Neural crest cell (in vitro differentiated cells): ENCODE measurements at regions not wholly inside any gene's neighbourhood (a gene's known extent, or its start where the extent isn't known, plus 50 kb on each side); places are given as distances from the start of the nearest gene placed in this dataset.

Experiments
- DNase-seq: peaks from one replicate; pipeline ENCODE4 v3.0.0; 2021; ENCODE audit warnings: low read depth, mixed read lengths, low spot score
- H3K27ac Mint-ChIP-seq: one replicate; pipeline ENCODE4 v1.8.0; 2021; ENCODE audit warnings: mild to moderate bottlenecking, mixed read lengths; ENCODE audit not compliant: unreplicated experiment
- H3K27me3 Mint-ChIP-seq: 2 replicates; pipeline ENCODE4 v1.8.0; 2021; ENCODE audit warnings: low read depth, mild to moderate bottlenecking, mixed read lengths
- H3K36me3 Mint-ChIP-seq: 2 replicates; pipeline ENCODE4 v1.8.0; 2021; ENCODE audit warnings: low read depth, mild to moderate bottlenecking, mixed read lengths
- H3K4me1 Mint-ChIP-seq: 2 replicates; pipeline ENCODE4 v1.8.0; 2021; ENCODE audit warnings: mixed read lengths
- H3K4me3 Mint-ChIP-seq: one replicate; pipeline ENCODE4 v1.8.0; 2021; ENCODE audit warnings: mild to moderate bottlenecking, mixed read lengths
- H3K9me3 Mint-ChIP-seq: 2 replicates; pipeline ENCODE4 v1.8.0; 2021; ENCODE audit warnings: mixed read lengths
- TF ChIP-seq, protein P1 (sequence below): fragments of 200-600 bp; sonication (generic); conservative IDR thresholded peaks from 2 replicates; pipeline ENCODE4 v1.5.0; 2021; ENCODE audit warnings: antibody characterized with exemption, mild to moderate bottlenecking

DNA sequence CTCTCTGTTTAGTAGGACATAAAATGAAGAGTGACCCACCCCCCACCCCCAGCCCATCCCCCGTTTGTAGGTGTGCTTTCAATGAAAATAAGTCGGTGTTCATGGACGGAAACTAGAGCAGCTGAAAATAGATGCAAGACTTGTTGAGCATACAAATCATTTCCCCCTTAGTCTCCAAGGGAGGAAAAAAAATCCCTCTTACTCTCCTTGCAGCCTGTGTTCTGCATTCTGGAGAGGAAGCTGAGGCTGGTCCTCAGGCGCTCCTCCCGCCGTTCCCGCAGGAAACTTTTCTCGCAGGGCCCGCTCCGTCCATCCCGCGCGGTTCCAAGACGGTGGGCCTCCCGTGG is 259.0 kb upstream of the E2F7 start:
- H3K36me3 Mint-ChIP-seq: no peaks in the 10 kb centered on the region
- no peak for DNase-seq
- peaks cover 22% of the 10 kb centered on the region for H3K4me1 Mint-ChIP-seq
- TF ChIP-seq, protein P1, sequence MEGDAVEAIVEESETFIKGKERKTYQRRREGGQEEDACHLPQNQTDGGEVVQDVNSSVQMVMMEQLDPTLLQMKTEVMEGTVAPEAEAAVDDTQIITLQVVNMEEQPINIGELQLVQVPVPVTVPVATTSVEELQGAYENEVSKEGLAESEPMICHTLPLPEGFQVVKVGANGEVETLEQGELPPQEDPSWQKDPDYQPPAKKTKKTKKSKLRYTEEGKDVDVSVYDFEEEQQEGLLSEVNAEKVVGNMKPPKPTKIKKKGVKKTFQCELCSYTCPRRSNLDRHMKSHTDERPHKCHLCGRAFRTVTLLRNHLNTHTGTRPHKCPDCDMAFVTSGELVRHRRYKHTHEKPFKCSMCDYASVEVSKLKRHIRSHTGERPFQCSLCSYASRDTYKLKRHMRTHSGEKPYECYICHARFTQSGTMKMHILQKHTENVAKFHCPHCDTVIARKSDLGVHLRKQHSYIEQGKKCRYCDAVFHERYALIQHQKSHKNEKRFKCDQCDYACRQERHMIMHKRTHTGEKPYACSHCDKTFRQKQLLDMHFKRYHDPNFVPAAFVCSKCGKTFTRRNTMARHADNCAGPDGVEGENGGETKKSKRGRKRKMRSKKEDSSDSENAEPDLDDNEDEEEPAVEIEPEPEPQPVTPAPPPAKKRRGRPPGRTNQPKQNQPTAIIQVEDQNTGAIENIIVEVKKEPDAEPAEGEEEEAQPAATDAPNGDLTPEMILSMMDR: no peak
- H3K9me3 Mint-ChIP-seq: no peaks in the 10 kb centered on the region
- no peak overlapping the region for H3K27ac Mint-ChIP-seq
- H3K27me3 Mint-ChIP-seq: peaks cover 54% of the 10 kb centered on the region
- peak overlapping the region; percentile 81 for H3K4me3 Mint-ChIP-seq

DNA sequence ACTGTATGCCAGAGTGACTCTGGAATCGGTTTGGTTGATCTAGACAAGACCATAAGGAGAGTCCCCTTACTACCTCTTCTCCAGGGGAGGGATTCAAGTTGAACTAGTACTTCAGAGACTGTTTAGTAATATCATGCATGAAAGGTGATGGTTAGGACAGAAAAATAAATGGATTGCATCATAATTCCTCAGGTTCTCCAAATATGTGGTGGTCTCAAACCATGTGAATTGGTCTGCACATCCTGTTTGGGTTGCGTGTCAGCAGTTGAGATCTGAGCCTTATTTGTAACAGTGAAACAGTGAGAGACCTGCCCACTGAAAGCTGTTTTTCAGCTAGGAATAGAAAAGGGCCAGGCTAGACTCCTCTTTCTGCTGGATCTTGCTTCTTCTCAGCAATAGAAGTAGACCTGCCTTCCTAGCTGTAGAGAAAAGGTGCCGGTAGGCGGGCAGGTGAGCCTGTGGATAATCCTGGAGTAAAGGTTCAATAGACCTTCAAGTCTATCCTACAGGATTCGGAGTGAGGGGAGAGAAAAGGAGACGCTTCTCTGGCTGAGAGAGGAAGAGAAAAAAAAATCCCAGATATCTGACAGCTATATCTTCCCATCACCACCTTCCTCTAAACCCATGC is 258.5 kb upstream of the E2F7 start:
- no peak for DNase-seq
- Mint-ChIP-seq H3K9me3 (no peaks in the 10 kb centered on the region), H3K27me3 (peaks cover 52% of the 10 kb centered on the region), H3K27ac (no peak overlapping the region), H3K4me1 (peaks cover 27% of the 10 kb centered on the region), H3K36me3 (no peaks in the 10 kb centered on the region), H3K4me3 (peak overlapping the region; percentile 81)
- TF ChIP-seq, protein P1: no peak

DNA sequence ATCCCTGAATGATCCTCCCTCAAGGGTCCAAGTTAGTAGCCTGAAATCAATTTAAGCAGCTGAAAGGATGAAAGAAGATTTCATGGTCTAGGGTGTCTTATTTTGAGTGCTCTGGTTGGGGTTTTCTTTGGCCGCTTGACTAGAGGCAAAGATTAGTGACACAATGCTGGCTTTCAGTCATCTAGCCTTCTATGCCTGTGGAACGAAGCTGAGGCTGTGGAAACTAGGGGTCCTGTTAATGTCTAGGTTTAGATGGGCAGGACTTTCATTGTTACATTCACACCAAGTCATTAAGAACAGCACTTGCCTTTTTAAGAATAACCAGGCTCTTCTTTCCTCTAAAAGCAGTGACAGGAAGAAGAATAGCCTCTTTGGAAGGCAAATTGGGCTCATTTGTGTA is 253.8 kb upstream of the E2F7 start:
- H3K27ac Mint-ChIP-seq: peak overlapping the region; percentile 38
- no peak for DNase-seq
- H3K27me3 Mint-ChIP-seq: peaks cover 20% of the 10 kb centered on the region
- H3K4me1 Mint-ChIP-seq: peaks cover 26% of the 10 kb centered on the region
- H3K36me3 Mint-ChIP-seq: no peaks in the 10 kb centered on the region
- peak overlapping the region; percentile 48 for H3K4me3 Mint-ChIP-seq
- H3K9me3 Mint-ChIP-seq: no peaks in the 10 kb centered on the region
- TF ChIP-seq, protein P1: no peak

DNA sequence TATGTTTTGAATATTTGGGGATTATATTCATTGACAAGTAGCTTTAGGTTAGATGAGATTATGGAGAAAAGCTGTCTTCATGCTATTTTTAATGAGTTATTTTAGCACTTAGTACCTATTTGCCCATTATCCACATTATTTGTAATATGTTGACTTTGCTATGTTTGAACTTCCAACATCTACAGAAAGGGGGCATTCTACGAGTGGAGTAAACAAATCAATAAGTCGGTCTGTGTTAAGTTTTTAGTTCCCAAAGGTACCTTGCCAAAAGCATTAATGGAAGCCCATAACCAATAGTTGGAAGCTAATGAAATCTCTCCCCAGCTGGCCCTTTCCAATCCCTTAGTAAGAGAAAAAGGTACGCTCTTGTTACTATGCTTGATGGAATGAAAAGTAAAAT is 250.0 kb upstream of the E2F7 start:
- TF ChIP-seq, protein P1: no peak
- no peak for DNase-seq
- no peak overlapping the region for H3K27ac Mint-ChIP-seq
- peaks cover 5% of the 10 kb centered on the region for H3K27me3 Mint-ChIP-seq
- H3K4me1 Mint-ChIP-seq: peaks cover 23% of the 10 kb centered on the region
- no peaks in the 10 kb centered on the region for H3K36me3 Mint-ChIP-seq
- no peak overlapping the region for H3K4me3 Mint-ChIP-seq
- no peaks in the 10 kb centered on the region for H3K9me3 Mint-ChIP-seq

DNA sequence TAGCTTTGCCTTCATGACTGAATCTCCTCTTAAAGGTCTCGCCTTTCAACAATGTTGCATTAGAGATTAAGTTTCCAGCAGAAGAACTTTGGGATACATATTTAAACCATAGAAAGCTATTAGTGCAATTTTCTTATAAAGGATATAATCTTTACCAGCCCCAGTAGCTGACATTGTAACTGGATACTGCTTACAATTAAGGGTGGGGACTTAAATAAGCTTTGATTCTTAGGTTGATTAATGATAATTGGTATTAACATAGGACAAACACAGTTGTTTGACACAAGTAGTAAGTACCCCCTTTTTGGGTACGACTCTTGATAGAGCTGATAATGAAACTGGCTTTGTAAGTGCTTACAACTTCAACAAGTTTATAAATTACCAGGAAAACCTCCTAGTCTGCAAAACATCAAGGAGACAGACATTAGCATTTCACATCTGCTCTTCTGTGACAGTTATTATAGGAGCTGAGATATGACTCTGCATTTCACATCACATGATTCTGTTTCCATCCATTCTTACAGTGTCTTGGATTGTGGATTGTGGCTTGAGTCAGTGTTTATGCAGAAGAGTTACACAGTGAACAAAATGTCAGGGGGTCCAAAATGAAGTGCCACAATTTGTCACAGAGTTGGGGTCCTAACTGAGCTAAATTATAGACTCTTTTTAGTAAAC is 249.1 kb upstream of the E2F7 start:
- TF ChIP-seq, protein P1: no peak
- H3K9me3 Mint-ChIP-seq: no peaks in the 10 kb centered on the region
- H3K4me3 Mint-ChIP-seq: no peak overlapping the region
- no peaks in the 10 kb centered on the region for H3K36me3 Mint-ChIP-seq
- H3K4me1 Mint-ChIP-seq: peaks cover 19% of the 10 kb centered on the region
- H3K27me3 Mint-ChIP-seq: peaks cover 5% of the 10 kb centered on the region
- no peak for DNase-seq
- no peak overlapping the region for H3K27ac Mint-ChIP-seq
